ENCODE measurements at regions not wholly inside any gene's neighbourhood (a gene's known extent, or its start where the extent isn't known, plus 50 kb on each side); places are given as distances from the start of the nearest gene placed in this dataset.
"Not testable (repeated sequence)": the region's sequence is repeated elsewhere in the genome, so short reads cannot be mapped to it uniquely, and the experiment has no call there.

- H2AFZ ChIP-seq (ENCODE audit: low read length), result no peak overlapping the region
- TF ChIP-seq CTCF (IDR thresholded peaks at IDR 0.05; ENCODE audit: low read length) (no peak), EZH2 (optimal IDR thresholded peaks at IDR 0.05; ENCODE audit: low read depth, low read length) (no peak), EZH2phosphoT487 (IDR thresholded peaks at IDR 0.05; ENCODE audit: low read length) (no peak)
- no peak overlapping the region for H3K9ac ChIP-seq (ENCODE audit: low read length)
- H3K9me2 ChIP-seq (replicated peaks; ENCODE audit: insufficient read depth, low read length), result no peaks in the 10 kb centered on the region
- peaks cover 31% of the 10 kb centered on the region for H3K4me1 ChIP-seq (ENCODE audit: low read length)
- H3K36me3 ChIP-seq (replicated peaks; ENCODE audit: insufficient read depth, low read length), result no peaks in the 10 kb centered on the region
- H3K27ac ChIP-seq (ENCODE audit: low read length), result no peak overlapping the region
- no peaks in the 10 kb centered on the region for H3K9me3 ChIP-seq (replicated peaks; ENCODE audit: insufficient read depth, low read length)
- peaks cover 20% of the 10 kb centered on the region for H3F3A ChIP-seq (ENCODE audit: insufficient read depth, low read length)
- peaks cover 97% of the 10 kb centered on the region for H3K79me2 ChIP-seq (ENCODE audit: low read length)
- H3K4me3 ChIP-seq (ENCODE audit: low read length), result no peak overlapping the region
- no peak overlapping the region for H3K4me2 ChIP-seq (ENCODE audit: low read depth, low read length)
- H4K20me1 ChIP-seq (ENCODE audit: insufficient read depth, low read length), result 0 out of 2 replicates have a peak, but pooled peaks cover 3% of the 10 kb centered on the region
- DNase-seq, result no peak
- no peaks in the 10 kb centered on the region for H3K27me3 ChIP-seq (replicated peaks; ENCODE audit: insufficient read depth, low read length)
Observed at GRCh38 chr18:46179306-46179705, 75.1 kb downstream of the HAUS1 start.

- no peaks in the 10 kb centered on the region for H4K20me1 ChIP-seq (ENCODE audit: insufficient read depth, low read length)
- H3K27ac ChIP-seq (ENCODE audit: low read length), result peak overlapping the region; percentile 89; the same call in 1 of the 2 replicates
- H3F3A ChIP-seq (ENCODE audit: insufficient read depth, low read length), result peaks cover 37% of the 10 kb centered on the region
- no peaks in the 10 kb centered on the region for H3K9me3 ChIP-seq (replicated peaks; ENCODE audit: insufficient read depth, low read length)
- H2AFZ ChIP-seq (ENCODE audit: low read length), result no peak overlapping the region
- H3K9me2 ChIP-seq (replicated peaks; ENCODE audit: insufficient read depth, low read length), result no peaks in the 10 kb centered on the region
- H3K4me1 ChIP-seq (ENCODE audit: low read length), result peaks cover 41% of the 10 kb centered on the region
- no peaks in the 10 kb centered on the region for H3K27me3 ChIP-seq (replicated peaks; ENCODE audit: insufficient read depth, low read length)
- no peak overlapping the region; the same call in 1 of the 2 replicates for H3K9ac ChIP-seq (ENCODE audit: low read length)
- no peak for DNase-seq
- H3K79me2 ChIP-seq (ENCODE audit: low read length), result peaks cover 92% of the 10 kb centered on the region
- no peak overlapping the region for H3K4me3 ChIP-seq (ENCODE audit: low read length)
- peak overlapping the region; percentile 55; the same call in 1 of the 2 replicates for H3K4me2 ChIP-seq (ENCODE audit: low read depth, low read length)
- TF ChIP-seq EZH2phosphoT487 (IDR thresholded peaks at IDR 0.05; ENCODE audit: low read length), result no peak
- TF ChIP-seq EZH2 (optimal IDR thresholded peaks at IDR 0.05; ENCODE audit: low read depth, low read length), result no peak
- TF ChIP-seq CTCF (IDR thresholded peaks at IDR 0.05; ENCODE audit: low read length), result no peak
- H3K36me3 ChIP-seq (replicated peaks; ENCODE audit: insufficient read depth, low read length), result no peaks in the 10 kb centered on the region
Observed at GRCh38 chr18:46182633-46183358, 78.6 kb downstream of the HAUS1 start.

GRCh38 chr18:46184296-46184695 is 80.1 kb downstream of the HAUS1 start:
- not testable (repeated sequence) for H4K20me1 ChIP-seq (ENCODE audit: insufficient read depth, low read length); H3K9me2 ChIP-seq (replicated peaks; ENCODE audit: insufficient read depth, low read length); H3K9me3 ChIP-seq (replicated peaks; ENCODE audit: insufficient read depth, low read length); H2AFZ ChIP-seq (ENCODE audit: low read length); H3K27me3 ChIP-seq (replicated peaks; ENCODE audit: insufficient read depth, low read length); H3K36me3 ChIP-seq (replicated peaks; ENCODE audit: insufficient read depth, low read length)
- H3K9ac ChIP-seq (ENCODE audit: low read length), result peak overlapping the region; percentile 38; the same call in 1 of the 2 replicates
- H3K4me1 ChIP-seq (ENCODE audit: low read length), result peaks cover 39% of the 10 kb centered on the region
- H3F3A ChIP-seq (ENCODE audit: insufficient read depth, low read length), result peaks cover 37% of the 10 kb centered on the region
- 0 out of 2 replicates have a peak overlapping the region, but pooled peaks have one; percentile 29 for H3K4me3 ChIP-seq (ENCODE audit: low read length)
- H3K4me2 ChIP-seq (ENCODE audit: low read depth, low read length), result peak overlapping the region; percentile 74
- peak; percentile 86 for DNase-seq
- peaks cover 92% of the 10 kb centered on the region for H3K79me2 ChIP-seq (ENCODE audit: low read length)
- peak overlapping the region; percentile 89 for H3K27ac ChIP-seq (ENCODE audit: low read length)

- TF ChIP-seq EZH2phosphoT487 (IDR thresholded peaks at IDR 0.05; ENCODE audit: low read length) (no peak), EZH2 (optimal IDR thresholded peaks at IDR 0.05; ENCODE audit: low read depth, low read length) (no peak), CTCF (IDR thresholded peaks at IDR 0.05; ENCODE audit: low read length) (no peak)
- H3K27ac ChIP-seq (ENCODE audit: low read length), result peak overlapping the region; percentile 89
- H3K9me2 ChIP-seq (replicated peaks; ENCODE audit: insufficient read depth, low read length), result no peaks in the 10 kb centered on the region
- H2AFZ ChIP-seq (ENCODE audit: low read length), result no peak overlapping the region
- peak overlapping the region; percentile 74 for H3K4me2 ChIP-seq (ENCODE audit: low read depth, low read length)
- H4K20me1 ChIP-seq (ENCODE audit: insufficient read depth, low read length), result no peaks in the 10 kb centered on the region
- H3K79me2 ChIP-seq (ENCODE audit: low read length), result peaks cover 92% of the 10 kb centered on the region
- H3K9me3 ChIP-seq (replicated peaks; ENCODE audit: insufficient read depth, low read length), result no peaks in the 10 kb centered on the region
- H3K4me1 ChIP-seq (ENCODE audit: low read length), result peaks cover 38% of the 10 kb centered on the region
- no peaks in the 10 kb centered on the region for H3K27me3 ChIP-seq (replicated peaks; ENCODE audit: insufficient read depth, low read length)
- peak overlapping the region; percentile 31; the same call in 1 of the 2 replicates for H3K9ac ChIP-seq (ENCODE audit: low read length)
- peak; percentile 57 for DNase-seq
- no peaks in the 10 kb centered on the region for H3K36me3 ChIP-seq (replicated peaks; ENCODE audit: insufficient read depth, low read length)
- H3F3A ChIP-seq (ENCODE audit: insufficient read depth, low read length), result peaks cover 37% of the 10 kb centered on the region
- peak overlapping the region; percentile 29; the same call in 1 of the 2 replicates for H3K4me3 ChIP-seq (ENCODE audit: low read length)
Observed at GRCh38 chr18:46184727-46185126, 80.5 kb downstream of the HAUS1 start.

All from MM.1S (cell line).